ENCODE measurements at regions not wholly inside any gene's neighbourhood (a gene's known extent, or its start where the extent isn't known, plus 50 kb on each side); places are given as distances from the start of the nearest gene placed in this dataset.

DNA sequence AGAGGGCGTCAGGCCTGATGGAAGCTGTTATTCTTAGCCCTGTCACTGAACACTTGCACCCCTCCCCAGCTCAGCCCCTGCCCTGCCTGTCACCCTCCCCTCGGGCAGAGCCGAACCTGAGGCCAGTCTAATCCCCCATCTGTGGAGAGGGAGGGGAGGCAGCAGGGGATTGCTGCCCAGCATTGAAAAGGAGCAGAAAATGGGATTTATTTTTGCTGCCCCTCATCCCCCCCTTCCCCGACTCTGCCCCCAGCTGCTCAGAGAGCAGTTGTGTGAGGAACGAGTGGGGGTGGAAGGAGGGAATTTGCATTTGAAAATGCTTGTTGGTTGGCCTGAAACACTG, 71.6 kb downstream of the EPHB3 start:
- TF ChIP-seq CTCF (IDR thresholded peaks at IDR 0.05 in 8 of 11, conservative IDR thresholded peaks at IDR 0.05 in 3 of 11), result no peak
- no peak for TF ChIP-seq POLR2A (IDR thresholded peaks at IDR 0.05)
- TF ChIP-seq POLR2AphosphoS5 (IDR thresholded peaks at IDR 0.05), result no peak
- H3K27ac ChIP-seq, result no peak overlapping the region
- peaks cover 0 to 26% (median 3%) of the 10 kb centered on the region in 6 donors for H3K4me1 ChIP-seq
- H3K36me3 ChIP-seq, result no peaks in the 10 kb centered on the region
- peaks cover 0 to 18% (median 0%) of the 10 kb centered on the region in 7 donors for H3K27me3 ChIP-seq (replicated peaks in 1 of 7)
- H3K9me3 ChIP-seq, result no peaks in the 10 kb centered on the region
- DNase-seq, result no peak
- intact Hi-C loops (cut with DNase I; ENCODE audit: low total_unique reads), result no loop called here
- 85 to 89% (median 88%) methylated on average over 5 of the region's 5 CpGs for WGBS, 5 donors
- no peak overlapping the region for H3K4me3 ChIP-seq

- Histone ChIP-seq H3K4me3 (no peak overlapping the region), H3K4me1 (peaks cover 0 to 21% (median 3%) of the 10 kb centered on the region in 6 donors), H3K9me3 (no peaks in the 10 kb centered on the region), H3K27ac (no peak overlapping the region), H3K36me3 (no peaks in the 10 kb centered on the region), H3K27me3 (replicated peaks in 1 of 7) (peaks cover 0 to 18% (median 0%) of the 10 kb centered on the region in 7 donors)
- WGBS, 5 donors, result 81 to 90% (median 85%) methylated on average over 11 of the region's 11 CpGs
- intact Hi-C loops (cut with DNase I; ENCODE audit: low total_unique reads), result no loop called here
- TF ChIP-seq POLR2A (IDR thresholded peaks at IDR 0.05) (no peak), POLR2AphosphoS5 (IDR thresholded peaks at IDR 0.05) (no peak), CTCF (IDR thresholded peaks at IDR 0.05 in 8 of 11, conservative IDR thresholded peaks at IDR 0.05 in 3 of 11) (no peak)
- DNase-seq, result peak; percentile 39
These were observed 71.1 kb downstream of the EPHB3 start for GRCh38 chr3:184632551-184633236.

All from spleen (tissue), 11 donors.